ENCODE measurements at regions not wholly inside any gene's neighbourhood (a gene's known extent, or its start where the extent isn't known, plus 50 kb on each side); places are given as distances from the start of the nearest gene placed in this dataset.

DNA sequence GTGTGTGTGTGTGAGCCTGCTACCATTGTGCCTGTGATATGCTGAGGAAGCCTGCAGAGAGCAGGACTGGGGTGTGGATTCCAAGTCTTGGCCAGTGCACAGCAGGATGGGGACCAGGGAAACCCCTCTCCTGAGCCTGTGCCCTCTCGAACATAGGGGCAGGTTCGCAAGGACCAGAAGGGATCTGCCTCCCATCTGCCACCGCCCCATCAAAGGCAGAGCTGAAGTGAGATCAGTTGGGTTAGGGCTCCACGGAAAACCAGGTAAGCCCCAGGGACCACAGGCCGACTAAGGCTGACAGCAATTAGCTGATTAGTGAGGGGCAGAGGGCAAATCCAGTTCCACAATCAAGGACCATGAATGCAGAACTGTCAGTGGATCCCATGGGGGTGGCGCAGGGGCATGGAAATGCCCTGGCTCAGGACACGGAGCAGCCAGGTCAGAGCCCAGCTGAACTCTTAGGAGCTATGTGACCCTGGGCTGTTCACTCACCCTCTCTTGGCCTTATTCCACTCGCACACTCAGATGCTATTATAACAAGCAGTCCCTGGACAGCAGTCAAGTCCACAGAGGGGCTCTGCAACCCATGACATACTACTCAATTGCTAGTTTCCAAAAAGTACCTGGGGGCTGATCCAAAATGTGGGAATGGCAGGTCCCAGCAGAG, 84.2 kb upstream of the ID2 start:
- TF ChIP-seq CTCF (IDR thresholded peaks at IDR 0.05) (no peak), POLR2A (IDR thresholded peaks at IDR 0.05) (no peak)

All from adrenal gland (tissue), 5 donors.